CD14-positive monocyte (primary cell): ENCODE measurements at regions not wholly inside any gene's neighbourhood (a gene's known extent, or its start where the extent isn't known, plus 50 kb on each side); places are given as distances from the start of the nearest gene placed in this dataset.

Source experiments
- DNase-seq, 3 donors: peaks; one replicate each; pipeline ENCODE4 v3.0.0-alpha.2; 2011 to 2022
- H2AFZ ChIP-seq: 2 replicates; pipeline ENCODE4 v1.6.0; 2012; ENCODE audit warnings: mild to moderate bottlenecking, low read depth, low read length, inconsistent platforms; ENCODE audit not compliant: insufficient read depth, poor library complexity, severe bottlenecking
- H3K27ac ChIP-seq, 2 donors: 1 replicate in 1 of 2; 2 replicates in 1 of 2; pipeline ENCODE4 v1.5.1; 2012 to 2013; ENCODE audit warnings: low read length in 2 of 2, control low read depth in 1 of 2, inconsistent platforms in 1 of 2, low read depth in 1 of 2, mild to moderate bottlenecking in 1 of 2
- H3K27me3 ChIP-seq, 2 donors: one replicate each; pipeline versions ENCODE4 v1.6.0 to v1.6.1; 2011 to 2013; ENCODE audit warnings: low read length in 2 of 2; ENCODE audit not compliant: control insufficient read depth in 2 of 2, insufficient read depth in 2 of 2
- H3K36me3 ChIP-seq, 2 donors: replicated peaks in 1 of 2; 1 replicate in 1 of 2; 2 replicates in 1 of 2; pipeline versions ENCODE4 v1.5.1 to v1.6.1; 2012 to 2013; ENCODE audit warnings: low read length in 2 of 2, control low read depth in 1 of 2, inconsistent platforms in 1 of 2, mild to moderate bottlenecking in 1 of 2; ENCODE audit not compliant: insufficient read depth in 2 of 2, control insufficient read depth in 1 of 2
- H3K4me1 ChIP-seq, 2 donors: 1 replicate in 1 of 2; 2 replicates in 1 of 2; pipeline versions ENCODE4 v1.5.1 to v1.6.1; 2012 to 2013; ENCODE audit warnings: low read length in 2 of 2, control low read depth in 1 of 2, inconsistent platforms in 1 of 2, mild to moderate bottlenecking in 1 of 2, moderate library complexity in 1 of 2; ENCODE audit not compliant: insufficient read depth in 2 of 2, control insufficient read depth in 1 of 2
- H3K4me2 ChIP-seq: replicated peaks from 2 replicates; pipeline ENCODE3; 2012; ENCODE audit warnings: low read length, moderate library complexity, mild to moderate bottlenecking; ENCODE audit not compliant: poor library complexity, severe bottlenecking; ENCODE audit errors: extremely low read depth
- H3K4me3 ChIP-seq, 3 experiments: fragments of 200-600 bp in 1 of 3; sonication (generic) in 1 of 3; replicated peaks in 1 of 3; 1 replicate in 2 of 3; 2 replicates in 1 of 3; pipeline ENCODE4 v1.5.1; 2011 to 2013; ENCODE audit warnings: low read length in 3 of 3, mild to moderate bottlenecking in 3 of 3, control low read depth in 2 of 3, low read depth in 2 of 3, inconsistent platforms in 1 of 3, moderate library complexity in 1 of 3
- H3K79me2 ChIP-seq: 2 replicates; pipeline ENCODE4 v1.6.0; 2012; ENCODE audit warnings: mild to moderate bottlenecking, control low read depth, inconsistent platforms, low read length, moderate library complexity; ENCODE audit not compliant: insufficient read depth
- H3K9ac ChIP-seq: 2 replicates; pipeline ENCODE4 v1.6.0; 2017; ENCODE audit warnings: low read length, mild to moderate bottlenecking; ENCODE audit not compliant: insufficient read depth, poor library complexity, severe bottlenecking
- H3K9me3 ChIP-seq, 2 donors: replicated peaks in 1 of 2; 1 replicate in 1 of 2; 2 replicates in 1 of 2; pipeline versions ENCODE4 v1.5.1 to v1.6.1; 2012 to 2013; ENCODE audit warnings: low read length in 2 of 2, control low read depth in 1 of 2; ENCODE audit not compliant: control insufficient read depth in 1 of 2, insufficient read depth in 1 of 2
- H4K20me1 ChIP-seq: 2 replicates; pipeline ENCODE4 v1.6.0; 2012; ENCODE audit warnings: mild to moderate bottlenecking, low read length, control low read depth, moderate library complexity; ENCODE audit not compliant: insufficient read depth
- H3K27ac Mint-ChIP-seq, 7 donors: one replicate each; pipeline ENCODE4 v1.8.0; 2020; ENCODE audit warnings: mild to moderate bottlenecking in 7 of 7, mixed read lengths in 7 of 7, moderate library complexity in 6 of 7, inconsistent platforms in 2 of 7
- H3K27me3 Mint-ChIP-seq, 3 donors: one replicate each; pipeline ENCODE4 v1.8.0; 2021 to 2022; ENCODE audit warnings: low read depth in 3 of 3, mild to moderate bottlenecking in 3 of 3, mixed read lengths in 3 of 3, moderate library complexity in 3 of 3, inconsistent platforms in 1 of 3
- H3K36me3 Mint-ChIP-seq, 2 donors: one replicate each; pipeline ENCODE4 v1.8.0; 2020; ENCODE audit warnings: mixed read lengths in 2 of 2, inconsistent platforms in 1 of 2, mild to moderate bottlenecking in 1 of 2
- H3K4me1 Mint-ChIP-seq: one replicate; pipeline ENCODE4 v1.8.0; 2020; ENCODE audit warnings: mild to moderate bottlenecking, mixed read lengths
- H3K4me3 Mint-ChIP-seq, 2 donors: one replicate each; pipeline ENCODE4 v1.8.0; 2020; ENCODE audit warnings: mild to moderate bottlenecking in 2 of 2, mixed read lengths in 2 of 2, moderate library complexity in 1 of 2
- H3K9me3 Mint-ChIP-seq, 7 donors: one replicate each; pipeline ENCODE4 v1.8.0; 2020 to 2022; ENCODE audit warnings: mixed read lengths in 7 of 7, mild to moderate bottlenecking in 6 of 7, moderate library complexity in 6 of 7, inconsistent platforms in 2 of 7
- WGBS: methylation state at CpG from one replicate; pipeline ENCODE4 v1.1.5; 2013; ENCODE audit warnings: missing lambda C conversion rate; ENCODE audit not compliant: insufficient coverage; 5-methylcytosine and 5-hydroxymethylcytosine counted together
- intact Hi-C, 2 donors: fragments of 100-400 bp; cut with micrococcal nuclease; formaldehyde crosslinking; loops; one replicate each; pipeline versions ENCODE4 v1.15.0 to v1.15.1; 2023
- TF ChIP-seq, protein P1 (sequence below): fragments of 200-600 bp; IDR thresholded peaks from one replicate; pipeline ENCODE4 v1.8.0; 2022; ENCODE audit warnings: antibody characterized with exemption, mild to moderate bottlenecking

DNA sequence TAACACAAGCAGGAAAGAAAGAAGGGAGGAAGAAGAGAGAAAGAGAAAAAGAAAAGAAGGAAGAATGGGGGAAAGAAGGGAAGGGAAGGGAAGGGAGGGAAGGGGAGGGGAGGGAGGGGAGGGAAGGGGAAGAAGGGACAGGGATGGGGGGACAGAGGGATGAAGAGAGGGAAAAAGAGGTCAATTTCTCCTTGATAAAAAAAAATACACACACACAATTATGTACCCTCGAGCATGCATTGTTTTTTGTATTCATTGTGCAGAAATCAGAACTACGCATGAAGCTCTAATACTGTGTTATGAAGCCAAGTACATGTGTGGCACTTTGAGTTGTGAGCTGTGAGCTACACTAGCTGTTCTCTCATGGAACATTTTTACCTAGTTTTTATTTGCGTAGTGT is 274.9 kb upstream of the CDH18 start:
- no peaks in the 10 kb centered on the region for H3K79me2 ChIP-seq
- no peak overlapping the region for H3K27ac Mint-ChIP-seq
- H3K27me3 ChIP-seq = no peaks in the 10 kb centered on the region
- DNase-seq = no peak
- H4K20me1 ChIP-seq = no peaks in the 10 kb centered on the region
- H3K9me3 ChIP-seq = peaks cover 0 to 1% of the 10 kb centered on the region in 2 donors
- peaks cover 0 to 7% (median 0%) of the 10 kb centered on the region in 7 donors for H3K9me3 Mint-ChIP-seq
- no peaks in the 10 kb centered on the region for H3K36me3 Mint-ChIP-seq
- TF ChIP-seq, protein P1, sequence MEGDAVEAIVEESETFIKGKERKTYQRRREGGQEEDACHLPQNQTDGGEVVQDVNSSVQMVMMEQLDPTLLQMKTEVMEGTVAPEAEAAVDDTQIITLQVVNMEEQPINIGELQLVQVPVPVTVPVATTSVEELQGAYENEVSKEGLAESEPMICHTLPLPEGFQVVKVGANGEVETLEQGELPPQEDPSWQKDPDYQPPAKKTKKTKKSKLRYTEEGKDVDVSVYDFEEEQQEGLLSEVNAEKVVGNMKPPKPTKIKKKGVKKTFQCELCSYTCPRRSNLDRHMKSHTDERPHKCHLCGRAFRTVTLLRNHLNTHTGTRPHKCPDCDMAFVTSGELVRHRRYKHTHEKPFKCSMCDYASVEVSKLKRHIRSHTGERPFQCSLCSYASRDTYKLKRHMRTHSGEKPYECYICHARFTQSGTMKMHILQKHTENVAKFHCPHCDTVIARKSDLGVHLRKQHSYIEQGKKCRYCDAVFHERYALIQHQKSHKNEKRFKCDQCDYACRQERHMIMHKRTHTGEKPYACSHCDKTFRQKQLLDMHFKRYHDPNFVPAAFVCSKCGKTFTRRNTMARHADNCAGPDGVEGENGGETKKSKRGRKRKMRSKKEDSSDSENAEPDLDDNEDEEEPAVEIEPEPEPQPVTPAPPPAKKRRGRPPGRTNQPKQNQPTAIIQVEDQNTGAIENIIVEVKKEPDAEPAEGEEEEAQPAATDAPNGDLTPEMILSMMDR = no peak
- H2AFZ ChIP-seq = no peak overlapping the region
- no peak overlapping the region for H3K4me3 ChIP-seq
- intact Hi-C loops = no loop called here
- H3K4me1 ChIP-seq = no peaks in the 10 kb centered on the region
- H3K36me3 ChIP-seq = no peaks in the 10 kb centered on the region
- H3K9ac ChIP-seq = no peak overlapping the region
- H3K4me2 ChIP-seq = no peak overlapping the region
- no peak overlapping the region for H3K4me3 Mint-ChIP-seq
- 81% methylated on average over 2 of the region's 3 CpGs for WGBS
- no peaks in the 10 kb centered on the region for H3K27me3 Mint-ChIP-seq
- no peaks in the 10 kb centered on the region for H3K4me1 Mint-ChIP-seq
- H3K27ac ChIP-seq = no peak overlapping the region

DNA sequence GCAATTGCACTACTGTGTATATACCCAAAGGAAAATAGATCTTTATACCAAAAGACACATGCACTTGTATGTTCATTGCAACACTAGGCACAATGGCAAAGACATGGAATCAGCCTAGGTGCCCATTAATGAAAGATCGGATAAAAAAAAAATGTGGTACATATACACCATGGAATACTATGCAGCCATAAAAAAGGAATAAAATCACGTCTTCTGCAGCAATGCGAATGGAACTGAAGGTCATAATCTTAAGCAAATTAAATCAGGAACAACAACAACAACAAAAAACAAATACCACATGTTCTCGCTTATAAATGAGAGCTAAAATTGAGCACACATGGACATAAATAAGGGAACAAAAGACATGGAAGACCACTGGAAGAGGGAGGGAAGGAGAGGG is 266.7 kb upstream of the CDH18 start:
- H3K4me2 ChIP-seq = no peak overlapping the region
- 100% methylated on average over 1 of the region's 4 CpGs for WGBS
- intact Hi-C loops = no loop called here

More for the DNA sequence above, 266.7 kb upstream of the CDH18 start:
- Mint-ChIP-seq H3K36me3 (no peaks in the 10 kb centered on the region), H3K4me3 (no peak overlapping the region), H3K27me3 (peaks cover 0 to 2% (median 0%) of the 10 kb centered on the region in 3 donors), H3K27ac (no peak overlapping the region), H3K9me3 (peaks cover 2 to 23% (median 5%) of the 10 kb centered on the region in 7 donors), H3K4me1 (no peaks in the 10 kb centered on the region)
- Histone ChIP-seq H2AFZ (no peak overlapping the region), H3K9me3 (peaks cover 4 to 14% of the 10 kb centered on the region in 2 donors), H4K20me1 (no peaks in the 10 kb centered on the region), H3K27ac (no peak overlapping the region), H3K36me3 (no peaks in the 10 kb centered on the region), H3K4me1 (no peaks in the 10 kb centered on the region), H3K9ac (no peak overlapping the region), H3K79me2 (no peaks in the 10 kb centered on the region), H3K27me3 (no peaks in the 10 kb centered on the region), H3K4me3 (no peak overlapping the region)
- no peak for DNase-seq
- TF ChIP-seq, protein P1 = no peak
